ENCODE measurements at regions not wholly inside any gene's neighbourhood (a gene's known extent, or its start where the extent isn't known, plus 50 kb on each side); places are given as distances from the start of the nearest gene placed in this dataset.

- no peak overlapping the region for H3K4me3 ChIP-seq (ENCODE audit: low read length)
- H3K4me1 ChIP-seq (ENCODE audit: control insufficient read depth, insufficient read depth, low read length): no peaks in the 10 kb centered on the region
- no peaks in the 10 kb centered on the region for H3K9me3 ChIP-seq (ENCODE audit: control insufficient read depth, low read length)
These were observed 273.2 kb downstream of the MTX2 start for GRCh38 chr2:176542476-176542875.

GRCh38 chr2:176544557-176544956 is 275.3 kb downstream of the MTX2 start:
- H3K27me3 ChIP-seq (ENCODE audit: control insufficient read depth, insufficient read depth, low read length): no peaks in the 10 kb centered on the region
- H3K36me3 ChIP-seq (ENCODE audit: control insufficient read depth, insufficient read depth, low read length): no peaks in the 10 kb centered on the region
- H3K4me3 ChIP-seq (ENCODE audit: low read length): no peak overlapping the region
- H3K4me1 ChIP-seq (ENCODE audit: control insufficient read depth, insufficient read depth, low read length): no peaks in the 10 kb centered on the region
- no peaks in the 10 kb centered on the region for H3K9me3 ChIP-seq (ENCODE audit: control insufficient read depth, low read length)
- H3K9ac ChIP-seq (ENCODE audit: low read length): no peak overlapping the region

More at GRCh38 chr2:176542476-176542875, 273.2 kb downstream of the MTX2 start:
- no peak overlapping the region for H3K9ac ChIP-seq (ENCODE audit: low read length)
- H3K27me3 ChIP-seq (ENCODE audit: control insufficient read depth, insufficient read depth, low read length): no peaks in the 10 kb centered on the region
- H3K36me3 ChIP-seq (ENCODE audit: control insufficient read depth, insufficient read depth, low read length): no peaks in the 10 kb centered on the region

GRCh38 chr2:176544991-176545956 is 276.0 kb downstream of the MTX2 start:
- Histone ChIP-seq H3K27me3 (ENCODE audit: control insufficient read depth, insufficient read depth, low read length) (peaks cover 4% of the 10 kb centered on the region), H3K9me3 (ENCODE audit: control insufficient read depth, low read length) (no peaks in the 10 kb centered on the region), H3K9ac (ENCODE audit: low read length) (no peak overlapping the region), H3K4me1 (ENCODE audit: control insufficient read depth, insufficient read depth, low read length) (no peaks in the 10 kb centered on the region), H3K4me3 (ENCODE audit: low read length) (no peak overlapping the region), H3K36me3 (ENCODE audit: control insufficient read depth, insufficient read depth, low read length) (no peaks in the 10 kb centered on the region)

- Histone ChIP-seq H3K4me1 (ENCODE audit: control insufficient read depth, insufficient read depth, low read length) (no peaks in the 10 kb centered on the region), H3K36me3 (ENCODE audit: control insufficient read depth, insufficient read depth, low read length) (no peaks in the 10 kb centered on the region), H3K9me3 (ENCODE audit: control insufficient read depth, low read length) (no peaks in the 10 kb centered on the region), H3K27me3 (ENCODE audit: control insufficient read depth, insufficient read depth, low read length) (peaks cover 7% of the 10 kb centered on the region), H3K9ac (ENCODE audit: low read length) (no peak overlapping the region), H3K4me3 (ENCODE audit: low read length) (no peak overlapping the region)
These were observed 277.3 kb downstream of the MTX2 start for GRCh38 chr2:176546550-176546949.

GRCh38 chr2:176552501-176553135 is 283.4 kb downstream of the MTX2 start:
- H3K36me3 ChIP-seq (ENCODE audit: control insufficient read depth, insufficient read depth, low read length): no peaks in the 10 kb centered on the region
- peaks cover 9% of the 10 kb centered on the region for H3K4me1 ChIP-seq (ENCODE audit: control insufficient read depth, insufficient read depth, low read length)
- H3K4me3 ChIP-seq (ENCODE audit: low read length): no peak overlapping the region
- H3K27me3 ChIP-seq (ENCODE audit: control insufficient read depth, insufficient read depth, low read length): peaks cover 20% of the 10 kb centered on the region
- no peaks in the 10 kb centered on the region for H3K9me3 ChIP-seq (ENCODE audit: control insufficient read depth, low read length)
- no peak overlapping the region for H3K9ac ChIP-seq (ENCODE audit: low read length)

DNA sequence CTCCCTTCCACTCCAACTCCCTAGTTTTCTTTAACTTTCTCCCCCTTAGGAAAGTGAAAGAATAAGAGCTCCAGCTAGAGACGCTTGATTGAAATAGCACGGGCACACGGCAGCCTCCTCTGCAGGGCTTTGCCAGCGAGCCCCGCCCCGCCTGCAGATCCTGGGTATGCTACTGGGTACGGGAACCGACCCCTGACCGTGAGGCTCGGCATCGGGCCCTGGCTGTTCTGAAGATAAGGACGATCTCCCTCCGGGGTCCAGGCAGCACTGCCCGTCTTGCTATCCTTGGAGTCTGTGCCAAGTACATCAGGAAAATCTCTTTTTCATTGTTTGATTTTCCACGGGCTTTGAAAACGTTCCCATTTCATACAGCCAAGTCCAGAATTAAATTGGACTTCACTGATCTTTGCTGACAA is 284.5 kb downstream of the MTX2 start:
- Histone ChIP-seq H3K9ac (ENCODE audit: low read length) (peak overlapping the region; percentile 64), H3K27me3 (ENCODE audit: control insufficient read depth, insufficient read depth, low read length) (peaks cover 20% of the 10 kb centered on the region)

GRCh38 chr2:176554101-176555048 is 285.1 kb downstream of the MTX2 start:
- peak overlapping the region; percentile 87 for H3K4me3 ChIP-seq (ENCODE audit: low read length)
- no peaks in the 10 kb centered on the region for H3K9me3 ChIP-seq (ENCODE audit: control insufficient read depth, low read length)
- peak overlapping the region; percentile 64 for H3K9ac ChIP-seq (ENCODE audit: low read length)
- H3K27me3 ChIP-seq (ENCODE audit: control insufficient read depth, insufficient read depth, low read length): peaks cover 20% of the 10 kb centered on the region
- H3K36me3 ChIP-seq (ENCODE audit: control insufficient read depth, insufficient read depth, low read length): no peaks in the 10 kb centered on the region
- peaks cover 9% of the 10 kb centered on the region for H3K4me1 ChIP-seq (ENCODE audit: control insufficient read depth, insufficient read depth, low read length)

More for the DNA sequence above, 284.5 kb downstream of the MTX2 start:
- peak overlapping the region; percentile 87 for H3K4me3 ChIP-seq (ENCODE audit: low read length)
- H3K4me1 ChIP-seq (ENCODE audit: control insufficient read depth, insufficient read depth, low read length): peaks cover 9% of the 10 kb centered on the region
- H3K36me3 ChIP-seq (ENCODE audit: control insufficient read depth, insufficient read depth, low read length): no peaks in the 10 kb centered on the region
- H3K9me3 ChIP-seq (ENCODE audit: control insufficient read depth, low read length): no peaks in the 10 kb centered on the region

- no peaks in the 10 kb centered on the region for H3K9me3 ChIP-seq (ENCODE audit: control insufficient read depth, low read length)
- no peak overlapping the region for H3K4me3 ChIP-seq (ENCODE audit: low read length)
- peaks cover 9% of the 10 kb centered on the region for H3K4me1 ChIP-seq (ENCODE audit: control insufficient read depth, insufficient read depth, low read length)
- no peaks in the 10 kb centered on the region for H3K36me3 ChIP-seq (ENCODE audit: control insufficient read depth, insufficient read depth, low read length)
- H3K27me3 ChIP-seq (ENCODE audit: control insufficient read depth, insufficient read depth, low read length): peaks cover 18% of the 10 kb centered on the region
- H3K9ac ChIP-seq (ENCODE audit: low read length): no peak overlapping the region
These were observed 285.9 kb downstream of the MTX2 start for GRCh38 chr2:176555112-176555511.

GRCh38 chr2:176555781-176556180 is 286.5 kb downstream of the MTX2 start:
- H3K4me3 ChIP-seq (ENCODE audit: low read length): no peak overlapping the region
- peaks cover 9% of the 10 kb centered on the region for H3K4me1 ChIP-seq (ENCODE audit: control insufficient read depth, insufficient read depth, low read length)
- H3K27me3 ChIP-seq (ENCODE audit: control insufficient read depth, insufficient read depth, low read length): peaks cover 13% of the 10 kb centered on the region
- no peak overlapping the region for H3K9ac ChIP-seq (ENCODE audit: low read length)
- H3K36me3 ChIP-seq (ENCODE audit: control insufficient read depth, insufficient read depth, low read length): no peaks in the 10 kb centered on the region
- no peaks in the 10 kb centered on the region for H3K9me3 ChIP-seq (ENCODE audit: control insufficient read depth, low read length)

- H3K9me3 ChIP-seq (ENCODE audit: control insufficient read depth, low read length): no peaks in the 10 kb centered on the region
- H3K36me3 ChIP-seq (ENCODE audit: control insufficient read depth, insufficient read depth, low read length): no peaks in the 10 kb centered on the region
- H3K27me3 ChIP-seq (ENCODE audit: control insufficient read depth, insufficient read depth, low read length): peaks cover 13% of the 10 kb centered on the region
- no peak overlapping the region for H3K9ac ChIP-seq (ENCODE audit: low read length)
- H3K4me3 ChIP-seq (ENCODE audit: low read length): no peak overlapping the region
- peaks cover 9% of the 10 kb centered on the region for H3K4me1 ChIP-seq (ENCODE audit: control insufficient read depth, insufficient read depth, low read length)
These were observed 287.1 kb downstream of the MTX2 start for GRCh38 chr2:176556373-176556772.

DNA sequence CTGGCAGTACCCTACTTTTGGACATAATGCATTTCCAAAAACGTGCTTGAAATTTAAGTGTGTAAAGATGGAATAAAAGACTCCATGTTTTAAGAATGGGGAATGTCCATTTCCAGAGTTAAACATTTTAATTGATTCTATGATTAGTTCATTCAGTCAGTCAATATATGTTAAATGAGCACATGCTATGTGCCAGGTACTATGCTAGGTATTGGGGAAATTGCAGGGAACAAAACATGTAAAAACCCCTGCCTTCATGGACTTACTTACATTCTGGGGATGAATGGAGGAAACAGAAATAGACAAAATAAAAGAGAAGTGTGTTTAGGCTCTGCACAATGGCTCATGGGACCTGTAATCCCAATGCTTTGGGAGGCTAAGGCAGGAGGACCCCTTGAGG is 288.6 kb downstream of the MTX2 start:
- peaks cover 13% of the 10 kb centered on the region for H3K27me3 ChIP-seq (ENCODE audit: control insufficient read depth, insufficient read depth, low read length)
- H3K9me3 ChIP-seq (ENCODE audit: control insufficient read depth, low read length): no peaks in the 10 kb centered on the region
- H3K4me3 ChIP-seq (ENCODE audit: low read length): no peak overlapping the region
- H3K36me3 ChIP-seq (ENCODE audit: control insufficient read depth, insufficient read depth, low read length): no peaks in the 10 kb centered on the region
- H3K4me1 ChIP-seq (ENCODE audit: control insufficient read depth, insufficient read depth, low read length): peaks cover 9% of the 10 kb centered on the region
- H3K9ac ChIP-seq (ENCODE audit: low read length): no peak overlapping the region

Measured in mucosa of stomach (tissue), 1 donor.